Uterus (tissue), 2 donors: ENCODE measurements at regions not wholly inside any gene's neighbourhood (a gene's known extent, or its start where the extent isn't known, plus 50 kb on each side); places are given as distances from the start of the nearest gene placed in this dataset.

Experiments
- POLR2A ChIP-seq, 2 donors: fragments of 450-650 bp; IDR thresholded peaks; one replicate each; pipeline ENCODE4 v1.6.1; 2016; ENCODE audit warnings: antibody characterized with exemption in 2 of 2, mild to moderate bottlenecking in 1 of 2, moderate library complexity in 1 of 2
- TF ChIP-seq, protein P1 (sequence below), 4 experiments: fragments of 200-600 bp in 2 of 4; fragments of 450-650 bp in 2 of 4; sonication (generic) in 2 of 4; IDR thresholded peaks; one replicate each; pipeline ENCODE4 v1.5.1; 2016 to 2019; ENCODE audit warnings: antibody characterized with exemption in 4 of 4, mild to moderate bottlenecking in 2 of 4, moderate library complexity in 1 of 4

- no peak for TF ChIP-seq POLR2A (IDR thresholded peaks at IDR 0.05)
- TF ChIP-seq, protein P1, sequence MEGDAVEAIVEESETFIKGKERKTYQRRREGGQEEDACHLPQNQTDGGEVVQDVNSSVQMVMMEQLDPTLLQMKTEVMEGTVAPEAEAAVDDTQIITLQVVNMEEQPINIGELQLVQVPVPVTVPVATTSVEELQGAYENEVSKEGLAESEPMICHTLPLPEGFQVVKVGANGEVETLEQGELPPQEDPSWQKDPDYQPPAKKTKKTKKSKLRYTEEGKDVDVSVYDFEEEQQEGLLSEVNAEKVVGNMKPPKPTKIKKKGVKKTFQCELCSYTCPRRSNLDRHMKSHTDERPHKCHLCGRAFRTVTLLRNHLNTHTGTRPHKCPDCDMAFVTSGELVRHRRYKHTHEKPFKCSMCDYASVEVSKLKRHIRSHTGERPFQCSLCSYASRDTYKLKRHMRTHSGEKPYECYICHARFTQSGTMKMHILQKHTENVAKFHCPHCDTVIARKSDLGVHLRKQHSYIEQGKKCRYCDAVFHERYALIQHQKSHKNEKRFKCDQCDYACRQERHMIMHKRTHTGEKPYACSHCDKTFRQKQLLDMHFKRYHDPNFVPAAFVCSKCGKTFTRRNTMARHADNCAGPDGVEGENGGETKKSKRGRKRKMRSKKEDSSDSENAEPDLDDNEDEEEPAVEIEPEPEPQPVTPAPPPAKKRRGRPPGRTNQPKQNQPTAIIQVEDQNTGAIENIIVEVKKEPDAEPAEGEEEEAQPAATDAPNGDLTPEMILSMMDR (IDR thresholded peaks at IDR 0.05): no peak
Observed at GRCh38 chrX:66918511-66918910, 279.6 kb upstream of the EDA2R start.
